Endothelial cell of umbilical vein (primary cell): ENCODE measurements at regions not wholly inside any gene's neighbourhood (a gene's known extent, or its start where the extent isn't known, plus 50 kb on each side); places are given as distances from the start of the nearest gene placed in this dataset.

Experiments
- BruUV-seq: library from RNA; stranded (reverse); fragments of 400-500 nt; replicated peaks from 2 replicates; lab custom pipeline; 2021; lab: Mats Ljungman, UMichigan
- CTCF ChIA-PET: fragments of 300-600, 350-600 bp; sonication (Branson Sonifier 250); formaldehyde crosslinking; loops from one replicate; lab custom pipeline; 2021; ENCODE audit warnings: antibody characterized with exemption, inconsistent platforms; lab: Charles Lee
- POLR2A ChIA-PET: fragments of 300-600, 350-600 bp; sonication (Branson Sonifier 250); formaldehyde crosslinking; loops from one replicate; lab custom pipeline; 2021; ENCODE audit warnings: antibody characterized with exemption, inconsistent platforms; lab: Charles Lee
- DNase-seq: peaks from one replicate; pipeline ENCODE4 v3.0.0-alpha.2; 2011; ENCODE audit warnings: low read depth, low spot score
- FAIRE-seq: peaks from 2 replicates; lab custom pipeline; 2011; peaks lifted over from hg19 to GRCh38; lab: Jason Lieb, UNC
- H2AFZ ChIP-seq: 2 replicates; pipeline ENCODE4 v1.6.0; 2012; ENCODE audit warnings: low read depth, low read length, control low read depth, inconsistent platforms
- H3K27ac ChIP-seq: 2 replicates; pipeline ENCODE4 v1.5.1; 2011; ENCODE audit warnings: low read depth, mild to moderate bottlenecking, control low read depth, low read length, moderate library complexity; ENCODE audit not compliant: insufficient read depth
- H3K27me3 ChIP-seq, 2 experiments: 2 replicates each; pipeline versions ENCODE4 v1.6.0 to v1.6.1; 2011; ENCODE audit warnings: low read length in 2 of 2, mixed read lengths in 1 of 2; ENCODE audit not compliant: control insufficient read depth in 2 of 2, insufficient read depth in 2 of 2
- H3K36me3 ChIP-seq, 2 experiments: 2 replicates in 1 of 2; 3 replicates in 1 of 2; pipeline ENCODE4 v1.5.1; 2011; ENCODE audit warnings: low read length in 2 of 2, mild to moderate bottlenecking in 1 of 2, moderate library complexity in 1 of 2; ENCODE audit not compliant: control insufficient read depth in 2 of 2, insufficient read depth in 2 of 2; ENCODE audit errors: extremely low read depth in 1 of 2
- H3K4me1 ChIP-seq: 3 replicates; pipeline ENCODE4 v1.5.1; 2011; ENCODE audit warnings: mild to moderate bottlenecking, low read length; ENCODE audit not compliant: control insufficient read depth, insufficient read depth; ENCODE audit errors: extremely low read depth
- H3K4me2 ChIP-seq: 2 replicates; pipeline ENCODE4 v1.6.1; 2011; ENCODE audit warnings: low read length, control low read depth, mixed read lengths; ENCODE audit not compliant: insufficient read depth
- H3K4me3 ChIP-seq, 3 experiments: fragments of 200-600 bp in 1 of 3; sonication (generic), shearing (Covaris generic) in 1 of 3; replicated peaks in 1 of 3; 2 replicates each; pipeline ENCODE4 v1.5.1; 2011 to 2016; ENCODE audit warnings: control low read depth in 3 of 3, low read length in 3 of 3, mild to moderate bottlenecking in 2 of 3, inconsistent platforms in 1 of 3, low read depth in 1 of 3, moderate library complexity in 1 of 3; ENCODE audit not compliant: insufficient read depth in 1 of 3
- H3K79me2 ChIP-seq: 2 replicates; pipeline ENCODE4 v1.6.0; 2012; ENCODE audit warnings: low read length, inconsistent platforms; ENCODE audit not compliant: control insufficient read depth, insufficient read depth
- H3K9ac ChIP-seq: replicated peaks from 2 replicates; pipeline ENCODE3; 2011; ENCODE audit warnings: low read length, control low read depth; ENCODE audit not compliant: insufficient read depth; ENCODE audit errors: extremely low read depth
- H3K9me1 ChIP-seq: replicated peaks from 3 replicates; pipeline ENCODE4 v1.6.0; 2011; ENCODE audit warnings: mild to moderate bottlenecking, low read length; ENCODE audit not compliant: control insufficient read depth, insufficient read depth; ENCODE audit errors: extremely low read depth
- H3K9me3 ChIP-seq: replicated peaks from 2 replicates; pipeline ENCODE4 v1.5.1; 2012; ENCODE audit warnings: low read length, inconsistent platforms; ENCODE audit not compliant: control insufficient read depth, insufficient read depth
- H4K20me1 ChIP-seq: replicated peaks from 2 replicates; pipeline ENCODE3; 2011; ENCODE audit warnings: mild to moderate bottlenecking, low read length; ENCODE audit not compliant: control insufficient read depth, insufficient read depth; ENCODE audit errors: extremely low read depth
- CTCF ChIP-seq, 2 donors: IDR thresholded peaks; 1 replicate in 1 of 2; 2 replicates in 1 of 2; pipeline ENCODE4 v1.5.1; 2011; ENCODE audit warnings: low read length in 2 of 2, mild to moderate bottlenecking in 2 of 2, moderate library complexity in 2 of 2, control low read depth in 1 of 2, inconsistent platforms in 1 of 2, low read depth in 1 of 2; ENCODE audit not compliant: insufficient read depth in 1 of 2; ENCODE audit errors: extremely low read depth in 1 of 2
- EZH2 ChIP-seq: IDR thresholded peaks from 2 replicates; pipeline ENCODE4 v1.6.1; 2012; ENCODE audit warnings: borderline replicate concordance, low read depth, mild to moderate bottlenecking, moderate library complexity, low read length, inconsistent platforms; ENCODE audit not compliant: severe bottlenecking
- FOS ChIP-seq: IDR thresholded peaks from 2 replicates; pipeline ENCODE4 v1.6.1; 2011; ENCODE audit warnings: mild to moderate bottlenecking, low read length, moderate library complexity, borderline replicate concordance; ENCODE audit not compliant: insufficient read depth
- GATA2 ChIP-seq: IDR thresholded peaks from 2 replicates; pipeline ENCODE4 v1.7.0; 2011; ENCODE audit warnings: low read depth, mild to moderate bottlenecking, moderate library complexity, mixed read lengths, low read length; ENCODE audit not compliant: insufficient read length, insufficient read depth
- JUN ChIP-seq: IDR thresholded peaks from 2 replicates; pipeline ENCODE4 v1.6.1; 2011; ENCODE audit warnings: borderline replicate concordance, low read depth; ENCODE audit not compliant: insufficient read length, insufficient read depth
- MAX ChIP-seq: IDR thresholded peaks from 2 replicates; pipeline ENCODE4 v1.6.1; 2011; ENCODE audit not compliant: insufficient read depth, insufficient read length
- MYC ChIP-seq: IDR thresholded peaks from one replicate; pipeline ENCODE4 v1.6.1; 2011; ENCODE audit warnings: mild to moderate bottlenecking, low read depth, low read length
- POLR2A ChIP-seq: IDR thresholded peaks from 2 replicates; pipeline ENCODE4 v1.6.1; 2012; ENCODE audit warnings: low read depth, mild to moderate bottlenecking, control low read depth, low read length
- POLR2AphosphoS5 ChIP-seq: IDR thresholded peaks from 2 replicates; pipeline ENCODE4 v1.6.1; 2012; ENCODE audit warnings: low read depth, mild to moderate bottlenecking, control low read depth, low read length, moderate library complexity; ENCODE audit not compliant: insufficient read depth
- dilution Hi-C: fragments of 300-500 bp; cut with MboI; formaldehyde crosslinking; loops from one replicate; pipeline ENCODE4 v1.15.0; 2019; ENCODE audit warnings: low sequenced_read_pairs; ENCODE audit not compliant: extremely low pct_ligation_motif_present
- intact Hi-C: fragments of 100-400 bp; cut with micrococcal nuclease; formaldehyde crosslinking; loops from one replicate; pipeline ENCODE4 v1.10.0; 2022

- H2AFZ ChIP-seq = no peak overlapping the region
- BruUV-seq = no TSS peak
- H3K9me3 ChIP-seq = no peaks in the 10 kb centered on the region
- dilution Hi-C loops = no loop called here
- no peak for FAIRE-seq
- POLR2A ChIA-PET = no interaction called here
- no peak for DNase-seq
- no peaks in the 10 kb centered on the region for H3K36me3 ChIP-seq
- no peaks in the 10 kb centered on the region for H3K27me3 ChIP-seq
- no peaks in the 10 kb centered on the region for H3K9me1 ChIP-seq
- H3K4me3 ChIP-seq = no peak overlapping the region
- intact Hi-C loops = no loop called here
- H3K4me1 ChIP-seq = no peaks in the 10 kb centered on the region
- CTCF ChIA-PET = no interaction called here
- H3K79me2 ChIP-seq = no peaks in the 10 kb centered on the region
- TF ChIP-seq EZH2 (no peak), GATA2 (no peak), CTCF (IDR thresholded peaks at IDR 0.05; ENCODE audit: extremely low read depth in 1 of 2, insufficient read depth in 1 of 2, low read depth in 1 of 2, low read length in 2 of 2) (no peak), JUN (no peak), FOS (no peak), POLR2AphosphoS5 (no peak), MYC (no peak), POLR2A (no peak), MAX (no peak)
- no peaks in the 10 kb centered on the region for H4K20me1 ChIP-seq
- H3K4me2 ChIP-seq = no peak overlapping the region
- no peak overlapping the region for H3K27ac ChIP-seq
- H3K9ac ChIP-seq = no peak overlapping the region
These were observed 119.9 kb upstream of the F3 start for GRCh38 chr1:94661431-94661932.
